ENCODE measurements at regions not wholly inside any gene's neighbourhood (a gene's known extent, or its start where the extent isn't known, plus 50 kb on each side); places are given as distances from the start of the nearest gene placed in this dataset.

DNA sequence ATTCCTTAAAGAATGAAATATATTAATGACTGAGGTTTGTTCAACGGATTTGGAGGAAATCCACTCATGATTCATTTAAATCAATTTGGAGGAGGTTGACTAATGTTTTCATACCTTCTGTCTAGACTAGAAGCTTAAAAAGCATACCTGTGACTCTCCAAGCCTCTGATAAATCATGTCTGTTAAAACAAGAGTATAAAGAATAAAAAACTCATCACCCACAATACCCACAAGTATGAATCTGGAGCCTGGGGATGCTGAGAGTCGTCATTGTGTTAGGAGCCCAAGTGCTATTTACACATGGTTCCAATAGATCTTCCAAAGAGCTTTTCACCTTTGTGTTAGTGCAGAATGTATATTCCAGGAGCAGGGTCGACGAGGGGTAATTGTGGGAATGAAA, 86.8 kb upstream of the ADAMTS20 start:
- no peak for TF ChIP-seq GATA3 (IDR thresholded peaks at IDR 0.05; ENCODE audit: low read depth, low read length)
- no peak for TF ChIP-seq GATA2 (IDR thresholded peaks at IDR 0.05; ENCODE audit: low read depth, low read length)
